DOHH2 (cell line): ENCODE measurements at regions not wholly inside any gene's neighbourhood (a gene's known extent, or its start where the extent isn't known, plus 50 kb on each side); places are given as distances from the start of the nearest gene placed in this dataset.

Source experiments
- H3F3A ChIP-seq: fragments of 200-600 bp; sonication (generic), shearing (Covaris generic); 2 replicates; pipeline ENCODE4 v1.6.0; 2016; ENCODE audit warnings: antibody characterized with exemption, mild to moderate bottlenecking; ENCODE audit not compliant: control insufficient read depth, insufficient read depth
- H3K27ac ChIP-seq: fragments of 200-600 bp; sonication (generic); 2 replicates; pipeline ENCODE4 v1.5.1; 2014; ENCODE audit warnings: low read depth, mild to moderate bottlenecking, low read length, moderate library complexity
- H3K27me3 ChIP-seq: fragments of 200-600 bp; sonication (generic); 2 replicates; pipeline ENCODE4 v1.6.1; 2014; ENCODE audit warnings: mild to moderate bottlenecking, low read length, mixed read lengths; ENCODE audit not compliant: control insufficient read depth
- H3K36me3 ChIP-seq: fragments of 200-600 bp; sonication (generic); 2 replicates; pipeline ENCODE4 v1.6.1; 2014; ENCODE audit warnings: mild to moderate bottlenecking, low read length, moderate library complexity, mixed read lengths; ENCODE audit not compliant: control insufficient read depth
- H3K4me1 ChIP-seq: fragments of 200-600 bp; sonication (generic); 2 replicates; pipeline ENCODE4 v1.6.1; 2014; ENCODE audit warnings: mild to moderate bottlenecking, low read length, mixed read lengths; ENCODE audit not compliant: control insufficient read depth
- H3K4me2 ChIP-seq: fragments of 200-600 bp; sonication (generic); 2 replicates; pipeline ENCODE4 v1.6.0; 2014; ENCODE audit warnings: mild to moderate bottlenecking, low read length, moderate library complexity
- H3K4me3 ChIP-seq: fragments of 200-600 bp; sonication (generic); 2 replicates; pipeline ENCODE4 v1.5.1; 2014; ENCODE audit warnings: mild to moderate bottlenecking, low read length, mixed read lengths
- H3K79me2 ChIP-seq: fragments of 200-600 bp; sonication (generic); 2 replicates; pipeline ENCODE4 v1.6.1; 2014; ENCODE audit warnings: mild to moderate bottlenecking, low read length, mixed read lengths; ENCODE audit not compliant: control insufficient read depth
- H3K9me2 ChIP-seq: fragments of 200-600 bp; sonication (generic); replicated peaks from 2 replicates; pipeline ENCODE4 v1.6.1; 2014; ENCODE audit warnings: mild to moderate bottlenecking, low read length, mixed read lengths; ENCODE audit not compliant: control insufficient read depth
- H3K9me3 ChIP-seq: fragments of 200-600 bp; sonication (generic); 2 replicates; pipeline ENCODE4 v1.6.1; 2014; ENCODE audit warnings: antibody characterized with exemption, low read length, mixed read lengths; ENCODE audit not compliant: control insufficient read depth, insufficient read depth
- H4K20me1 ChIP-seq: fragments of 200-600 bp; sonication (generic); 2 replicates; pipeline ENCODE4 v1.6.0; 2014; ENCODE audit warnings: low read depth, mild to moderate bottlenecking, antibody characterized with exemption, low read length, moderate library complexity; ENCODE audit not compliant: control insufficient read depth, insufficient read depth
- EZH2phosphoT487 ChIP-seq: fragments of 200-600 bp; sonication (generic); IDR thresholded peaks from 2 replicates; pipeline ENCODE4 v1.6.1; 2017; ENCODE audit warnings: borderline replicate concordance, mild to moderate bottlenecking, antibody characterized with exemption, low read length, moderate library complexity, mixed read lengths
- TF ChIP-seq, protein P1 (sequence below): fragments of 200-600 bp; sonication (generic); IDR thresholded peaks from one replicate; pipeline ENCODE4 v1.5.1; 2014; ENCODE audit warnings: antibody characterized with exemption, mild to moderate bottlenecking, low read depth, low read length; ENCODE audit not compliant: poor library complexity, severe bottlenecking

DNA sequence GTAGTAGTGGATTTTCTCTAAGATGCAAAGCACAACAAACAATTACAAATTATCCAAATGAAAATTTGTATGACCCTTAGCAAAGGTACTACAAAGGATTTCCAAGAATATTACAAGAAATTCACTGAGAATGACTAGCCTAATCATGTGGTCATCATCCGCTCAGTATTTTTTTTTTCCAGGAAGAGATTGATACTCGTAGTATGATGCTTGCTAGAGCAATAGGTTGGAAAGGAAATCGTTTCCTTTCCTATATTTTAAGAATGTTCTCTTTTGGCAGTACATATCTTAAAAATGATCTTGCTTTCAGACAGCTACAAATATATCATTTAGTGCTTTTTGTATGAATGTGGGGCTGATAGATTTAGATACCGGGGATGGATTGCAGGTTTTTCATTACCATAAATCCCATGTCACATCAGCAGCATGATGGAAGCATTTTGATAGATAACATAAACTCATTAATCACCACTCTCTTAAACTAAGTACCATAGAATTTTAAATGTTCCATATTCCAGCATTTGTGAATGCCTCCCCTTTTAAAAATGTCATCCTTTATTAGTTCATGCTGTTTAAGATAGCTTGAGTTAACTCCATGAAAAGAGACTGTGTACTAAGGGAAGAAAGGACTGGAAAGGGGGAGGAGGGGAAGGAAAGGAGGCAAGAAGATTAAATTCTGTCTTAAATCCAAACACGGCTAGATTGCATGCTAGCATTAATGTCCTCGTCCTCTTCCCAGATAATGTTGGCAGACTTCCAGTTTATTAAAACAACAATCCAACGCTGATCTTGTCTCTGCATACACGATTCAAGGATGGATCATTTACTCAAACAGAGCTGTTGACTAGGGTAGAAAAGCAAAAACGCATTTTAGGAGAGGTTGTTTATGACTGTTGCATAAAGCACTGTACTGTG lies 311.7 kb upstream of the ZNF608 start:
- H3K4me3 ChIP-seq = no peak overlapping the region
- H3K27me3 ChIP-seq = no peaks in the 10 kb centered on the region
- no peaks in the 10 kb centered on the region for H3K79me2 ChIP-seq
- H4K20me1 ChIP-seq = no peaks in the 10 kb centered on the region
- H3K4me1 ChIP-seq = peaks cover 13% of the 10 kb centered on the region
- H3K36me3 ChIP-seq = no peaks in the 10 kb centered on the region
- H3K4me2 ChIP-seq = no peak overlapping the region
- TF ChIP-seq EZH2phosphoT487 = no peak
- TF ChIP-seq, protein P1, sequence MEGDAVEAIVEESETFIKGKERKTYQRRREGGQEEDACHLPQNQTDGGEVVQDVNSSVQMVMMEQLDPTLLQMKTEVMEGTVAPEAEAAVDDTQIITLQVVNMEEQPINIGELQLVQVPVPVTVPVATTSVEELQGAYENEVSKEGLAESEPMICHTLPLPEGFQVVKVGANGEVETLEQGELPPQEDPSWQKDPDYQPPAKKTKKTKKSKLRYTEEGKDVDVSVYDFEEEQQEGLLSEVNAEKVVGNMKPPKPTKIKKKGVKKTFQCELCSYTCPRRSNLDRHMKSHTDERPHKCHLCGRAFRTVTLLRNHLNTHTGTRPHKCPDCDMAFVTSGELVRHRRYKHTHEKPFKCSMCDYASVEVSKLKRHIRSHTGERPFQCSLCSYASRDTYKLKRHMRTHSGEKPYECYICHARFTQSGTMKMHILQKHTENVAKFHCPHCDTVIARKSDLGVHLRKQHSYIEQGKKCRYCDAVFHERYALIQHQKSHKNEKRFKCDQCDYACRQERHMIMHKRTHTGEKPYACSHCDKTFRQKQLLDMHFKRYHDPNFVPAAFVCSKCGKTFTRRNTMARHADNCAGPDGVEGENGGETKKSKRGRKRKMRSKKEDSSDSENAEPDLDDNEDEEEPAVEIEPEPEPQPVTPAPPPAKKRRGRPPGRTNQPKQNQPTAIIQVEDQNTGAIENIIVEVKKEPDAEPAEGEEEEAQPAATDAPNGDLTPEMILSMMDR = no peak
- H3K9me2 ChIP-seq = no peaks in the 10 kb centered on the region
- H3F3A ChIP-seq = no peaks in the 10 kb centered on the region
- H3K9me3 ChIP-seq = no peaks in the 10 kb centered on the region
- H3K27ac ChIP-seq = no peak overlapping the region

DNA sequence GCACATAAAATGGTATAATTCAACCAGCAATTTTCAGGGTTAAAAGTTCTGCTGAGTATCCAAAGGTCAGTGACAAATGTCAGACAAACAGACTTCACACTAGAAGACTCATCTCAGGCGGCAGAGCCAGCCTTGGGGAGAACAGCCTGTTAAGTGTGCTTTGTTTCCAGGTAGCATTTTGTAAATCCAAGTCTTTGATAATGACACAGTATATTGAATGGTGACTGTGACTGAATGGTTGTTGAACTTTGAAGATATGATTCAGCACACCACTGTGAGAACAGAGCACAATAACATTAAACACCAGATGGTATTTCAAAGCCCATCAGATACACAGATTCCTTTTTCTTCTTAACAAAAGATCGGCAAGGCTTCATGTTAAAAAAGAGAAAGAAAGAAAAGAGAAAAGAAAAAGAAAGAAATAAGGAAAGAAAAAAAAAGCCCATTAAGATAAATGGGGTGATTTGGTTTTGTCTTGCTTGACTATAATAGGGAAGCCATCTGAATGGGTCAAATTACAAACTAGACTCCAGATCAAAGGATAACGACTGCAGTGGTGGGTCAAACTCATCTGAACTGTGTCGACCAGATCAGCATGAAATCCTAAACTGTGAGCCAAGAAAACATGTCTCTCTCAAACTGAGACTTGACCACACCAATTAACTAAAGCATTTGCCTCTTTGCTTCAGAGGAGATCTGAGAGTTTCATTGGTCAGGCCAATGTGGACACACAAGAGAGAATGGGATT lies 313.0 kb upstream of the ZNF608 start:
- H3K79me2 ChIP-seq = no peaks in the 10 kb centered on the region

DNA sequence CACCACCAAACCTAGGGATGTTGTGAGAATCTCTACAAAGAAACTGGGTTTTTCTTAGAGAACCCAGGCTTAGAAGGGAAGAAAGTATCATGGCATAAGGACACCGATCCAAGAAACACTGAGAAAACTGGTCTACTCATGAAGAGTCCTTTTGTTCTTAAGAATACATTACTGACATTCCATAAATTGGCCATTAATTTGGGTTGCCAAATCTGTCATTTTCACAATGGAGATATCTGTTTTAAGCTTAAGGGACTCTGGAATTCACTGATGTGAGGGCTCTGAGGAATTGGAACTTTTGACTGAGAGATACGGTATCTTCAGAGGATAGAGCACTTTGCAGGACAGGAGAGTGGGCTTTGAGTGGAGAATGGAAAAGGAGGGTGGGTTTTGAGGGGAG lies 315.3 kb upstream of the ZNF608 start:
- no peak overlapping the region for H3K4me2 ChIP-seq
- H3K79me2 ChIP-seq = no peaks in the 10 kb centered on the region
- TF ChIP-seq, protein P1 = no peak
- no peak for TF ChIP-seq EZH2phosphoT487
- no peaks in the 10 kb centered on the region for H3F3A ChIP-seq
- H3K9me3 ChIP-seq = no peaks in the 10 kb centered on the region
- H3K27me3 ChIP-seq = no peaks in the 10 kb centered on the region
- no peak overlapping the region for H3K4me3 ChIP-seq
- no peaks in the 10 kb centered on the region for H3K9me2 ChIP-seq
- no peaks in the 10 kb centered on the region for H4K20me1 ChIP-seq
- no peak overlapping the region for H3K27ac ChIP-seq
- H3K4me1 ChIP-seq = peaks cover 4% of the 10 kb centered on the region
- H3K36me3 ChIP-seq = no peaks in the 10 kb centered on the region

More for the DNA sequence above, 313.0 kb upstream of the ZNF608 start:
- H3K9me3 ChIP-seq = no peaks in the 10 kb centered on the region
- TF ChIP-seq EZH2phosphoT487 = no peak
- TF ChIP-seq, protein P1 = no peak
- no peak overlapping the region for H3K27ac ChIP-seq
- peaks cover 13% of the 10 kb centered on the region for H3K4me1 ChIP-seq
- H3K4me2 ChIP-seq = no peak overlapping the region
- no peaks in the 10 kb centered on the region for H3K36me3 ChIP-seq
- no peaks in the 10 kb centered on the region for H3F3A ChIP-seq
- no peak overlapping the region for H3K4me3 ChIP-seq
- no peaks in the 10 kb centered on the region for H3K27me3 ChIP-seq
- H4K20me1 ChIP-seq = no peaks in the 10 kb centered on the region
- H3K9me2 ChIP-seq = no peaks in the 10 kb centered on the region
